NCI-H82 (cell line): ENCODE measurements at regions not wholly inside any gene's neighbourhood (a gene's known extent, or its start where the extent isn't known, plus 50 kb on each side); places are given as distances from the start of the nearest gene placed in this dataset.

Source experiments
- DNase-seq: peaks from one replicate; lab custom pipeline; 2025; lab: John Stamatoyannopoulos, UW

GRCh38 chr18:43213816-43214215 is 63.5 kb downstream of the SYT4 start:
- DNase-seq: no peak

- DNase-seq: no peak
These were observed 66.2 kb downstream of the SYT4 start for GRCh38 chr18:43211059-43211458.

GRCh38 chr18:43195421-43195820 is 79.9 kb upstream of the RIT2 start:
- DNase-seq: no peak

GRCh38 chr18:43193336-43193735 is 77.9 kb upstream of the RIT2 start:
- no peak for DNase-seq

- DNase-seq: no peak
These were observed 76.9 kb upstream of the RIT2 start for GRCh38 chr18:43192408-43192807.

- DNase-seq: no peak
These were observed 66.2 kb upstream of the RIT2 start for GRCh38 chr18:43181711-43182110.

- no peak for DNase-seq
These were observed 65.3 kb upstream of the RIT2 start for GRCh38 chr18:43180814-43181213.

- DNase-seq: no peak
These were observed 59.8 kb upstream of the RIT2 start for GRCh38 chr18:43175257-43175656.

GRCh38 chr18:43170586-43170985 is 55.1 kb upstream of the RIT2 start:
- peak; percentile 4 for DNase-seq
